Ovary (tissue), 3 donors: ENCODE measurements at regions not wholly inside any gene's neighbourhood (a gene's known extent, or its start where the extent isn't known, plus 50 kb on each side); places are given as distances from the start of the nearest gene placed in this dataset.

Experiments used
- EP300 ChIP-seq: sonication (generic); formaldehyde crosslinking; IDR thresholded peaks from one replicate; pipeline ENCODE4 v1.6.1; 2017; ENCODE audit warnings: antibody characterized with exemption
- POLR2A ChIP-seq: fragments of 450-650 bp; IDR thresholded peaks from one replicate; pipeline ENCODE4 v1.6.1; 2017; ENCODE audit warnings: antibody characterized with exemption, mild to moderate bottlenecking, moderate library complexity
- TF ChIP-seq, protein P1 (sequence below), 3 donors: fragments of 450-650 bp in 2 of 3; fragments of 200-600 bp in 1 of 3; IDR thresholded peaks; one replicate each; pipeline versions ENCODE4 v1.5.1 to v1.8.0; 2016 to 2022; ENCODE audit warnings: antibody characterized with exemption in 3 of 3, mild to moderate bottlenecking in 1 of 3
- donor health status: DM: no; HTN: no; CAD: no.

DNA sequence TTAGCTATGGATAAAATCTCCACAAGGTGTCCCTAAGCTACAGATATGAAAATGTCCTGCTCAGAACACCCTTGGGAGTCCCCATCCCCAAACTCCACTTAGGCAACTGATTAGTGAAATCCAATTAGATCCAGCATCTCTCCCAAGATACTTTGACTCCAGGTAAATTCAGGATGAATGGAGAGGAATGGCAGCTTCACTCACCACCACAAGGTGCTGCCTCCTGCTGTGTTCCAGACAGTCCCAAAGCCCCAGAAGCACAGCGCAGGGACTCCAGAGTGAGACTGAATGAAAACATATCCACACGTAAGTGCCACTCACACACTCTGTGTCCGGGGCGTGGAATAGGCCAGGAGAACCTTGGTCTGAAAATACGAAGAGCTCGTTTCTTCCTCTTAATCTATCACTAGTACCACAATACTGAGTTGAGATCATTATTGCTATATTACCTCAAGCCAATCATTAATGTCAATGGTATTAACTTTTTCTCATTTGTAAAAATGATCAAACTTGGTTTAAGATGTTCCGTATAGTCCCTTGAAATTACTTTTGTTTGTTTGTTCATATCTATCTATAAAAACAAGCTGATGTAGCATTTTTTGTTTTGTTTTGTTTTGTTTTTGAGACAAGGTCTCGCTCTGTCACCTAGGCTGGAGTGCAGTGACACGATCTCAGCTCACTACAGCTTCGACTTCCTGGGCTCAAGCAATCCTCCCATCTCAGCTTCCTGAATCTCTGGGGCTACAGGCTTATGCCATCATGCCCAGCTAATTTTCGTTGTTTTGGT lies 70.0 kb upstream of the BICD1 start:
- TF ChIP-seq POLR2A (no peak), EP300 (no peak)
- TF ChIP-seq, protein P1, sequence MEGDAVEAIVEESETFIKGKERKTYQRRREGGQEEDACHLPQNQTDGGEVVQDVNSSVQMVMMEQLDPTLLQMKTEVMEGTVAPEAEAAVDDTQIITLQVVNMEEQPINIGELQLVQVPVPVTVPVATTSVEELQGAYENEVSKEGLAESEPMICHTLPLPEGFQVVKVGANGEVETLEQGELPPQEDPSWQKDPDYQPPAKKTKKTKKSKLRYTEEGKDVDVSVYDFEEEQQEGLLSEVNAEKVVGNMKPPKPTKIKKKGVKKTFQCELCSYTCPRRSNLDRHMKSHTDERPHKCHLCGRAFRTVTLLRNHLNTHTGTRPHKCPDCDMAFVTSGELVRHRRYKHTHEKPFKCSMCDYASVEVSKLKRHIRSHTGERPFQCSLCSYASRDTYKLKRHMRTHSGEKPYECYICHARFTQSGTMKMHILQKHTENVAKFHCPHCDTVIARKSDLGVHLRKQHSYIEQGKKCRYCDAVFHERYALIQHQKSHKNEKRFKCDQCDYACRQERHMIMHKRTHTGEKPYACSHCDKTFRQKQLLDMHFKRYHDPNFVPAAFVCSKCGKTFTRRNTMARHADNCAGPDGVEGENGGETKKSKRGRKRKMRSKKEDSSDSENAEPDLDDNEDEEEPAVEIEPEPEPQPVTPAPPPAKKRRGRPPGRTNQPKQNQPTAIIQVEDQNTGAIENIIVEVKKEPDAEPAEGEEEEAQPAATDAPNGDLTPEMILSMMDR (IDR thresholded peaks at IDR 0.05) = no peak
